RWPE1 (cell line): ENCODE measurements at regions not wholly inside any gene's neighbourhood (a gene's known extent, or its start where the extent isn't known, plus 50 kb on each side); places are given as distances from the start of the nearest gene placed in this dataset.

Source experiments
- CTCF ChIA-PET: fragments of 350-600 bp; sonication (Branson Sonifier 250); formaldehyde crosslinking; extraction: SDS; loops from one replicate; lab custom pipeline; 2021; lab: Yijun Ruan, JAX
- POLR2A ChIA-PET: fragments of 400-600 bp; formaldehyde crosslinking; extraction: SDS; loops from one replicate; lab custom pipeline; 2020; ENCODE audit warnings: antibody characterized with exemption; ENCODE audit not compliant: low non-redundant PET; lab: Yijun Ruan, JAX
- DNase-seq: peaks from one replicate; pipeline ENCODE4 v3.0.0; 2012; ENCODE audit warnings: low spot score
- H3K27ac ChIP-seq: fragments of 450-650 bp; 2 replicates; pipeline ENCODE4 v1.5.1; 2017
- TF ChIP-seq, protein P1 (sequence below): fragments of 450-650 bp; conservative IDR thresholded peaks from 2 replicates; pipeline ENCODE4 v1.5.1; 2017; ENCODE audit warnings: low read depth, mild to moderate bottlenecking

DNA sequence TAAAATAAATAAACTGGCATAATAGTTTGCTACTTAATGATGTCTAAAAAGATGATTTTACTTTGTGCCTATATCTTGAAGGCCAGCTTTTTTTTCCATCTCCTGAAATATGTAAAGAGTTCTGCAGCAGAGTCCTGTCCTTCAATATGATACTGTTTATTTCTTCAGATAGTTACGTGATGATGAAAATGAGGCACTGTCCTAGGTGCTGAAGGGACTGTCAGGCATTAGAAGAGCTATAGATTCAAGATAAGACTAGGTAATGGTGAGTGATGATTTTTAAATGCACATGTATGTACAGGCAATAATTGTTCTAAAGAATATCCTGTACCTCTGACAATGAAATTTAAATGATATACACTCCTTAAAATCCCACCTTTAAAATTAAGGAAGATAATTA is 326.9 kb upstream of the DNAJC19 start:
- TF ChIP-seq, protein P1, sequence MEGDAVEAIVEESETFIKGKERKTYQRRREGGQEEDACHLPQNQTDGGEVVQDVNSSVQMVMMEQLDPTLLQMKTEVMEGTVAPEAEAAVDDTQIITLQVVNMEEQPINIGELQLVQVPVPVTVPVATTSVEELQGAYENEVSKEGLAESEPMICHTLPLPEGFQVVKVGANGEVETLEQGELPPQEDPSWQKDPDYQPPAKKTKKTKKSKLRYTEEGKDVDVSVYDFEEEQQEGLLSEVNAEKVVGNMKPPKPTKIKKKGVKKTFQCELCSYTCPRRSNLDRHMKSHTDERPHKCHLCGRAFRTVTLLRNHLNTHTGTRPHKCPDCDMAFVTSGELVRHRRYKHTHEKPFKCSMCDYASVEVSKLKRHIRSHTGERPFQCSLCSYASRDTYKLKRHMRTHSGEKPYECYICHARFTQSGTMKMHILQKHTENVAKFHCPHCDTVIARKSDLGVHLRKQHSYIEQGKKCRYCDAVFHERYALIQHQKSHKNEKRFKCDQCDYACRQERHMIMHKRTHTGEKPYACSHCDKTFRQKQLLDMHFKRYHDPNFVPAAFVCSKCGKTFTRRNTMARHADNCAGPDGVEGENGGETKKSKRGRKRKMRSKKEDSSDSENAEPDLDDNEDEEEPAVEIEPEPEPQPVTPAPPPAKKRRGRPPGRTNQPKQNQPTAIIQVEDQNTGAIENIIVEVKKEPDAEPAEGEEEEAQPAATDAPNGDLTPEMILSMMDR, result no peak
- CTCF ChIA-PET, result no interaction called here
- POLR2A ChIA-PET, result no interaction called here

DNA sequence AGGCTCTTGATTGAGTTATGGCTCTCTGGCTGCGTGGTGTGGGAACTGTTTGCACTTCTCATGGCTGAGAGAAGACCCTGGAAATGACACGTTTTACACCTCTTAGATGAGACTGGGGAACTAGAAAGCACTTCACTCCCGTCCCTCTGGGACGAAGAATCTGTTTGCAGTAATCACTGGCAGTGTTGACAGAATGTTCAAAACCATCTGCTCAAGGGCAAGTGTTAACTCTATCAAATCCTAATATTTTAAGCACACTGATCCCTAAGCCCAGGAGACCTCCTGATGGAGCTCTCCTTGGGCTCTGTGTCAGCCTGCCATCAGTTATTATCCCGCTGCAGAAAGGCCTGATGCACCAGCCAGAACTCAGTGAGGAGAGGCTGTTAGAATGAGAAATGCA is 323.8 kb upstream of the DNAJC19 start:
- TF ChIP-seq, protein P1, result no peak
- no peak overlapping the region for H3K27ac ChIP-seq
- DNase-seq, result no peak
- POLR2A ChIA-PET, result no interaction called here
- CTCF ChIA-PET, result no interaction called here

More for the DNA sequence above, 326.9 kb upstream of the DNAJC19 start:
- no peak overlapping the region for H3K27ac ChIP-seq
- DNase-seq, result peak; percentile 4

DNA sequence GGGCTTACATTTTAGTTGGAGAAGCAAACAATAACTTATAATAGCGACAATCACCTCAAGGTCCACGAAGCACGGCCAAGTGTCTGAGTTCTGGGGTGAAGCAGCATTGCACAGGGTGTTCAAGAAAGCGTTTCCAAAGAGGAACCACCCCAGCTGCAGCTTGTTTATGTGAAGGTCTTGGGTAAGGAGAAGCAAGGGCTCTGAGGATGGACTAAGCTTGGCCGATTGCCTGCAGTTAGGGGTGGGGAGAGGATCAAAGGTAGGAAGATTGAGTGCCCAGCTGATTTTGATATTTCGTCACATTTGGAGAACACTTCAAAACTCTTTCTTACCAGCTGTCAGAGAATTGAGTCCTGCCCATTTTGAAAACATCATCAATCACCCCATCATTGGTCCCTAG is 321.6 kb upstream of the DNAJC19 start:
- POLR2A ChIA-PET, result no interaction called here
- no peak for DNase-seq
- CTCF ChIA-PET, result no interaction called here
- H3K27ac ChIP-seq, result no peak overlapping the region
- TF ChIP-seq, protein P1, result no peak

DNA sequence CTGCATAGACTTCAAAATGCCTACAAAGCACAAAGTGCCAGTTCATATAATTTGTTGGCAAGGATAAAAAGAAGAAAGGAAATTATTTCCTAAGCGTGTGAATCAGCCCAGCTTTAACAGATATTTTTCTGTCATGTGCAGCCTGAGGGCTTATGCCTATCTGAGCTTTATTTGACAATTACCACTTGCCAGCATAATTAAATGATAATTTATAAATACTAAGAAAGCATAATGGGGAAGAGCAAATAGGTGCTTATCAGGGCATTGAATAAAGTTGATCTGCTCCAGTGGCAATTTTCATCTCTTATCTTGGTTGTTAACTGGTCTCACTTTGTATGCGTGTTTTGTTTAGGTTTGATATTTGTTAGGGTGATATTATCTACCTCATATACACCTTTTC is 313.4 kb upstream of the DNAJC19 start:
- no peak overlapping the region for H3K27ac ChIP-seq
- DNase-seq, result no peak
- TF ChIP-seq, protein P1, result no peak
- POLR2A ChIA-PET, result no interaction called here
- CTCF ChIA-PET, result no interaction called here

DNA sequence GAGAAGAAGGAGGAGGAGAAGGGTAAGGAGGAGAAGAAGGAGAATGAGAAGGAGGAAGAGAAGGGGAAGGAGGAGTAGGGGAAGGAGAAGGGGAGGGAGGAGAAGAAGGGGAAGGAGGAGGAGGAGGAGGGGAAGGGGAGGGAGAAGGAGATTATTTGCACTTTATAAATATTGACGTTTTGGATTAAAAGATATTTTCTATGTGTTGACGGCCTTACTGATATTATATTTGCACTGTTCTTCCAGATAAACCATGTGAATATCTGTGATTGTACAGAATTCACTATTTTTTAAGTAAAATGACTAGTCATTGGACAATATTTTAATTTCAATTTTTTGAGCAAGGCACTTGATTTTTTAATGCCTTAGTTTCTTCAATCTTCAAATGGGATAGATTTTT is 310.5 kb upstream of the DNAJC19 start:
- TF ChIP-seq, protein P1, result no peak
- DNase-seq, result no peak
- CTCF ChIA-PET, result no interaction called here
- H3K27ac ChIP-seq, result no peak overlapping the region
- POLR2A ChIA-PET, result no interaction called here

DNA sequence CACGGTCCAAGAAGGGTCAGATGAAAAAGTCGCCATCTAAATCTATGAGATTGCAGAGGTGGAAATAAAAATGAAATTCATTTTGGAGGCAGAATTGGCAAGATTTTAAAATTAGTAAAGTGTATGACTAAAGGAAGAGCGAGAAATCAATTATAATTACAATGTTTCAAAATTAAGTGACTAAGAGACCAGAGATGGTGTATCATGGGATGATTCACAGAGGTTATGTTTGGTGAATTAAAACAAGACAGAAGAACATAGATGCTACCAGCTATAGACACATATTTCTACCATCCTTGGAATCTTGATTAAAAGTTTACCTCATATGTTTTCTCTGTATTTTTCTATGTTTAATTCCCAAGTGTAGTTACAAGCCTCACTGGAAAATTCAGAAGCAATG is 308.9 kb upstream of the DNAJC19 start:
- POLR2A ChIA-PET, result no interaction called here
- TF ChIP-seq, protein P1, result no peak
- no peak overlapping the region for H3K27ac ChIP-seq
- peak; percentile 5 for DNase-seq
- CTCF ChIA-PET, result interaction anchor here (0.6 kb wide), 1 partner anchor 9 kb away, joined by 3 read pairs; no protein-coding TSS in a partner anchor

DNA sequence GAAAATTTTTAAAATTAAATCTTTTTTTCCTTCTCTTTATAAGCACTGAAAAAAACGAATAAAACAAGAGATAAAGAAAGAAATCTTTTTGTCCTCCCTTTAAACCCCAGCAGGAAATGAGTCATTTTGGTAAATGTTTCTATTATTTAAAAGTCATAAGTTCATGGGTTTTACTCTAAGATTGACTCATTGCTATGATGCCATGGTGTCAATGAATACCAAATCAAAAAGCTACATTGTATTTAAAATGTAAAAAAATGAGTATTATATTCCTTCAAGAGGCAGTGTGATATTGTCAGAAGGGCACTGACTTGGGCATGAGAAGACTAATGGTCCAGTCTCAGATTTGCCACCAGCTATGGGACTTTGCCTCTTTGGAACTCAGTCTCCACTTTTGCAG is 303.4 kb upstream of the DNAJC19 start:
- ChIA-PET CTCF (interaction anchor here (0.7 kb wide), 1 partner anchor 681 kb away, joined by 3 read pairs; no protein-coding TSS in a partner anchor), POLR2A (no interaction called here)
- no peak overlapping the region for H3K27ac ChIP-seq
- peak; percentile 36 for DNase-seq
- TF ChIP-seq, protein P1, result no peak
